Esophagus squamous epithelium (tissue), 5 donors: ENCODE measurements at regions not wholly inside any gene's neighbourhood (a gene's known extent, or its start where the extent isn't known, plus 50 kb on each side); places are given as distances from the start of the nearest gene placed in this dataset.

Source experiments
- DNase-seq: peaks from one replicate; lab custom pipeline; 2025; lab: John Stamatoyannopoulos, UW
- H3K27ac ChIP-seq, 4 donors: fragments of 200-600 bp; sonication (generic); one replicate each; pipeline ENCODE4 v1.5.1; 2016 to 2019; ENCODE audit warnings: mild to moderate bottlenecking in 1 of 4
- H3K27me3 ChIP-seq, 4 donors: fragments of 200-600 bp; sonication (generic); 1 replicate in 3 of 4; 2 replicates in 1 of 4; pipeline versions ENCODE4 v1.5.1 to v1.6.0; 2017 to 2021; ENCODE audit warnings: antibody characterized with exemption in 1 of 4
- H3K36me3 ChIP-seq, 3 donors: fragments of 200-600 bp; sonication (generic); one replicate each; pipeline ENCODE4 v1.5.1; 2016 to 2019
- H3K4me1 ChIP-seq, 3 donors: fragments of 200-600 bp; sonication (generic); one replicate each; pipeline ENCODE4 v1.5.1; 2017 to 2019
- H3K4me3 ChIP-seq, 4 donors: fragments of 200-600 bp; sonication (generic); 1 replicate in 3 of 4; 2 replicates in 1 of 4; pipeline ENCODE4 v1.5.1; 2016 to 2019; ENCODE audit warnings: mild to moderate bottlenecking in 2 of 4, moderate library complexity in 1 of 4
- H3K9me3 ChIP-seq, 3 donors: fragments of 200-600 bp; sonication (generic); one replicate each; pipeline ENCODE4 v1.5.1; 2016 to 2019
- POLR2A ChIP-seq, 4 donors: fragments of 450-650 bp; IDR thresholded peaks; one replicate each; pipeline ENCODE4 v1.6.1; 2017; ENCODE audit warnings: antibody characterized with exemption in 4 of 4, mild to moderate bottlenecking in 4 of 4, moderate library complexity in 3 of 4
- WGBS, 2 donors: methylation state at CpG; one replicate each; pipeline ENCODE4 v1.1.5; 2018; 5-methylcytosine and 5-hydroxymethylcytosine counted together
- intact Hi-C: fragments of 100-400 bp; cut with DNase I; formaldehyde crosslinking; loops from one replicate; pipeline ENCODE4 v1.15.0; 2022
- TF ChIP-seq, protein P1 (sequence below), 6 experiments: fragments of 450-650 bp in 4 of 6; fragments of 200-600 bp in 2 of 6; sonication (generic) in 2 of 6; IDR thresholded peaks; one replicate each; pipeline ENCODE4 v1.5.1; 2016 to 2019; ENCODE audit warnings: antibody characterized with exemption in 6 of 6, mild to moderate bottlenecking in 4 of 6, moderate library complexity in 4 of 6
- donor health status: DM: yes; HTN: yes; CAD: no.

- WGBS, 2 donors: 61 to 66% methylated on average over 7 of the region's 7 CpGs
- TF ChIP-seq POLR2A (IDR thresholded peaks at IDR 0.05): no peak
- TF ChIP-seq, protein P1, sequence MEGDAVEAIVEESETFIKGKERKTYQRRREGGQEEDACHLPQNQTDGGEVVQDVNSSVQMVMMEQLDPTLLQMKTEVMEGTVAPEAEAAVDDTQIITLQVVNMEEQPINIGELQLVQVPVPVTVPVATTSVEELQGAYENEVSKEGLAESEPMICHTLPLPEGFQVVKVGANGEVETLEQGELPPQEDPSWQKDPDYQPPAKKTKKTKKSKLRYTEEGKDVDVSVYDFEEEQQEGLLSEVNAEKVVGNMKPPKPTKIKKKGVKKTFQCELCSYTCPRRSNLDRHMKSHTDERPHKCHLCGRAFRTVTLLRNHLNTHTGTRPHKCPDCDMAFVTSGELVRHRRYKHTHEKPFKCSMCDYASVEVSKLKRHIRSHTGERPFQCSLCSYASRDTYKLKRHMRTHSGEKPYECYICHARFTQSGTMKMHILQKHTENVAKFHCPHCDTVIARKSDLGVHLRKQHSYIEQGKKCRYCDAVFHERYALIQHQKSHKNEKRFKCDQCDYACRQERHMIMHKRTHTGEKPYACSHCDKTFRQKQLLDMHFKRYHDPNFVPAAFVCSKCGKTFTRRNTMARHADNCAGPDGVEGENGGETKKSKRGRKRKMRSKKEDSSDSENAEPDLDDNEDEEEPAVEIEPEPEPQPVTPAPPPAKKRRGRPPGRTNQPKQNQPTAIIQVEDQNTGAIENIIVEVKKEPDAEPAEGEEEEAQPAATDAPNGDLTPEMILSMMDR (IDR thresholded peaks at IDR 0.05): no peak
- intact Hi-C loops: no loop called here
Observed at GRCh38 chr7:153023194-153023592, 263.6 kb downstream of the ACTR3B start.

GRCh38 chr7:153027210-153027609 is 267.7 kb downstream of the ACTR3B start:
- intact Hi-C loops: no loop called here
- H3K36me3 ChIP-seq: no peaks in the 10 kb centered on the region
- H3K27ac ChIP-seq: no peak overlapping the region
- WGBS, 2 donors: 73 to 75% methylated on average over 5 to 10 of the region's 11 CpGs
- no peaks in the 10 kb centered on the region for H3K4me1 ChIP-seq
- H3K9me3 ChIP-seq: no peaks in the 10 kb centered on the region
- no peaks in the 10 kb centered on the region for H3K27me3 ChIP-seq
- TF ChIP-seq, protein P1 (IDR thresholded peaks at IDR 0.05): no peak
- TF ChIP-seq POLR2A (IDR thresholded peaks at IDR 0.05): no peak
- no peak overlapping the region for H3K4me3 ChIP-seq
- no peak for DNase-seq

More at GRCh38 chr7:153023194-153023592, 263.6 kb downstream of the ACTR3B start:
- H3K27ac ChIP-seq: no peak overlapping the region
- DNase-seq: no peak
- no peaks in the 10 kb centered on the region for H3K4me1 ChIP-seq
- H3K9me3 ChIP-seq: no peaks in the 10 kb centered on the region
- H3K27me3 ChIP-seq: no peaks in the 10 kb centered on the region
- H3K36me3 ChIP-seq: no peaks in the 10 kb centered on the region
- H3K4me3 ChIP-seq: no peak overlapping the region

- no peaks in the 10 kb centered on the region for H3K27me3 ChIP-seq
- intact Hi-C loops: no loop called here
- no peaks in the 10 kb centered on the region for H3K9me3 ChIP-seq
- no peak overlapping the region for H3K27ac ChIP-seq
- DNase-seq: no peak
- no peaks in the 10 kb centered on the region for H3K36me3 ChIP-seq
- TF ChIP-seq POLR2A (IDR thresholded peaks at IDR 0.05): no peak
- TF ChIP-seq, protein P1 (IDR thresholded peaks at IDR 0.05): no peak
- 81 to 88% methylated on average over 6 to 10 of the region's 13 CpGs for WGBS, 2 donors
- no peaks in the 10 kb centered on the region for H3K4me1 ChIP-seq
- H3K4me3 ChIP-seq: no peak overlapping the region
Observed at GRCh38 chr7:153027904-153028303, 268.4 kb downstream of the ACTR3B start.

DNA sequence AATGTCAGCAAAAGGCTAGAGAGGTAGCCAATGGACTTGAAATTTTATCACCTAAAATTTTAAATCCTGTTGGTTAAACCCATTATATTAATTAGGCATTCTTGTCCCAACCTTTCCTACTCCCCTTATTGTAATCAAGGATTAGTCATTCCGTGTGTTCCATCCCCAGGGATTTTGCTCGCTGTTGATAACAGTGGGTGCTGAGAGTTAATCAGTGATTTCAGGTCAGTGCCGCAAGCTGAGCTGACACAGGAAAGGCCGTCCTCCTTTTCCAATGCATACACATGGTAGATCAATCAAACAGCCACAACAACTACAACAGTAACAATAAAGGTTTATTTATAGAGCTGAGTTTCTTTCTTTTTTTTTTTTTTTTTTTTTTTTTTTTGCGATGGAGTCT is 271.4 kb downstream of the ACTR3B start:
- Histone ChIP-seq H3K4me1 (no peaks in the 10 kb centered on the region), H3K36me3 (no peaks in the 10 kb centered on the region), H3K27me3 (no peaks in the 10 kb centered on the region), H3K9me3 (no peaks in the 10 kb centered on the region), H3K4me3 (no peak overlapping the region), H3K27ac (no peak overlapping the region)
- 68 to 80% methylated on average over 4 to 5 of the region's 5 CpGs for WGBS, 2 donors
- no peak for DNase-seq
- intact Hi-C loops: no loop called here
- no peak for TF ChIP-seq POLR2A (IDR thresholded peaks at IDR 0.05)
- TF ChIP-seq, protein P1 (IDR thresholded peaks at IDR 0.05): no peak

DNA sequence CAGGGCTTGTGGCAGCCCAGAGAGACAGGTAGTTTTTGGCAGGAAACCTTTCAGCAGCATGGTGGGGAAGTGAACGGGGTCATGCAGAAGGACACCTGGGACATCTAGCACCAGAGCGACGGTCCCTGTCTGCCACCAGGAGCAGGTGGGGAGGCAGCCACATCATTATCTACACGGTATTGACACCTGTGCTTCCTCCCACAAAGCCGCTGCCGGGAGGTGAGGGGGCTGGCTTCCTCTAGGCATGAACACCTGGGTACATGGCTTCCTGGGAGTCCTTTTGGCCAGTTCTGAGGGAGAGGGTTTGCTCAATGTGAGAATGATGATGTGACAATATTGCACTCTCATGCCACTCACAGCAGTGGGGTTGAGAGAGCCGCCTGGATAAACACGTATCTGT is 275.2 kb downstream of the ACTR3B start:
- Histone ChIP-seq H3K4me1 (no peaks in the 10 kb centered on the region), H3K4me3 (no peak overlapping the region), H3K27ac (no peak overlapping the region), H3K9me3 (no peaks in the 10 kb centered on the region), H3K36me3 (no peaks in the 10 kb centered on the region), H3K27me3 (no peaks in the 10 kb centered on the region)
- WGBS, 2 donors: 68 to 79% methylated on average over 2 to 5 of the region's 8 CpGs
- intact Hi-C loops: no loop called here
- no peak for DNase-seq
- no peak for TF ChIP-seq POLR2A (IDR thresholded peaks at IDR 0.05)
- TF ChIP-seq, protein P1 (IDR thresholded peaks at IDR 0.05): no peak
